ENCODE measurements at regions not wholly inside any gene's neighbourhood (a gene's known extent, or its start where the extent isn't known, plus 50 kb on each side); places are given as distances from the start of the nearest gene placed in this dataset.

GRCh38 chr6:62894114-62894513 lies 317.2 kb upstream of the FKBP1C start:
- FAIRE-seq (no peak), DNase-seq (ENCODE audit: low read depth, low spot score) (no peak)
- Histone ChIP-seq H3K79me2 (ENCODE audit: control insufficient read depth, insufficient read depth, low read length) (no peaks in the 10 kb centered on the region), H3K9me1 (ENCODE audit: control insufficient read depth, extremely low read depth, insufficient read depth, low read length) (no peaks in the 10 kb centered on the region), H4K20me1 (ENCODE audit: control insufficient read depth, extremely low read depth, insufficient read depth, low read length) (no peaks in the 10 kb centered on the region), H3K4me3 (ENCODE audit: control insufficient read depth in 2 of 3, extremely low read depth in 1 of 3, insufficient read depth in 2 of 3, low read depth in 1 of 3, low read length in 3 of 3) (no peak overlapping the region), H3K27ac (ENCODE audit: control insufficient read depth, insufficient read depth, low read length) (no peak overlapping the region), H3K4me1 (ENCODE audit: control insufficient read depth, extremely low read depth, insufficient read depth, low read length) (no peaks in the 10 kb centered on the region), H3K9me3 (ENCODE audit: control insufficient read depth, low read depth, low read length) (no peaks in the 10 kb centered on the region), H3K9ac (ENCODE audit: control insufficient read depth, extremely low read depth, insufficient read depth, low read length) (no peak overlapping the region), H3K36me3 (ENCODE audit: control insufficient read depth in 2 of 2, extremely low read depth in 1 of 2, insufficient read depth in 2 of 2, low read length in 2 of 2) (no peaks in the 10 kb centered on the region), H3K4me2 (ENCODE audit: control insufficient read depth, extremely low read depth, insufficient read depth, low read depth, low read length) (no peak overlapping the region), H2AFZ (ENCODE audit: control insufficient read depth, low read length) (no peak overlapping the region), H3K27me3 (ENCODE audit: control insufficient read depth, extremely low read depth, insufficient read depth, low read length) (no peaks in the 10 kb centered on the region)
- no peak for TF ChIP-seq CTCF (optimal IDR thresholded peaks at IDR 0.05 in 1 of 3, IDR thresholded peaks at IDR 0.05 in 1 of 3, conservative IDR thresholded peaks at IDR 0.05 in 1 of 3; ENCODE audit: extremely low read depth in 1 of 3, insufficient read depth in 2 of 3, low read length in 3 of 3)
- no peak for TF ChIP-seq EZH2 (IDR thresholded peaks at IDR 0.05; ENCODE audit: low read length)
- dilution Hi-C loops (cut with MboI; ENCODE audit: extremely low pct_ligation_motif_present, low sequenced_read_pairs) = no loop called here

GRCh38 chr6:62903266-62903665 lies 308.0 kb upstream of the FKBP1C start:
- dilution Hi-C loops (cut with MboI; ENCODE audit: extremely low pct_ligation_motif_present, low sequenced_read_pairs) = no loop called here

More at GRCh38 chr6:62903266-62903665, 308.0 kb upstream of the FKBP1C start:
- H3K9me3 ChIP-seq (ENCODE audit: control insufficient read depth, low read depth, low read length) = no peaks in the 10 kb centered on the region
- TF ChIP-seq CTCF (optimal IDR thresholded peaks at IDR 0.05 in 1 of 3, IDR thresholded peaks at IDR 0.05 in 1 of 3, conservative IDR thresholded peaks at IDR 0.05 in 1 of 3; ENCODE audit: extremely low read depth in 1 of 3, insufficient read depth in 2 of 3, low read length in 3 of 3) = no peak
- TF ChIP-seq EZH2 (IDR thresholded peaks at IDR 0.05; ENCODE audit: low read length) = no peak
- H3K4me1 ChIP-seq (ENCODE audit: control insufficient read depth, extremely low read depth, insufficient read depth, low read length) = no peaks in the 10 kb centered on the region
- no peak overlapping the region for H3K4me3 ChIP-seq (ENCODE audit: control insufficient read depth in 2 of 3, extremely low read depth in 1 of 3, insufficient read depth in 2 of 3, low read depth in 1 of 3, low read length in 3 of 3)
- FAIRE-seq (no peak), DNase-seq (ENCODE audit: low read depth, low spot score) (no peak)
- no peak overlapping the region for H3K4me2 ChIP-seq (ENCODE audit: control insufficient read depth, extremely low read depth, insufficient read depth, low read depth, low read length)
- H3K36me3 ChIP-seq (ENCODE audit: control insufficient read depth in 2 of 2, extremely low read depth in 1 of 2, insufficient read depth in 2 of 2, low read length in 2 of 2) = no peaks in the 10 kb centered on the region
- no peaks in the 10 kb centered on the region for H3K9me1 ChIP-seq (ENCODE audit: control insufficient read depth, extremely low read depth, insufficient read depth, low read length)
- H3K79me2 ChIP-seq (ENCODE audit: control insufficient read depth, insufficient read depth, low read length) = no peaks in the 10 kb centered on the region
- no peak overlapping the region for H2AFZ ChIP-seq (ENCODE audit: control insufficient read depth, low read length)
- H3K27me3 ChIP-seq (ENCODE audit: control insufficient read depth, extremely low read depth, insufficient read depth, low read length) = no peaks in the 10 kb centered on the region
- no peak overlapping the region for H3K9ac ChIP-seq (ENCODE audit: control insufficient read depth, extremely low read depth, insufficient read depth, low read length)
- H3K27ac ChIP-seq (ENCODE audit: control insufficient read depth, insufficient read depth, low read length) = no peak overlapping the region
- no peaks in the 10 kb centered on the region for H4K20me1 ChIP-seq (ENCODE audit: control insufficient read depth, extremely low read depth, insufficient read depth, low read length)
